ENCODE measurements at regions not wholly inside any gene's neighbourhood (a gene's known extent, or its start where the extent isn't known, plus 50 kb on each side); places are given as distances from the start of the nearest gene placed in this dataset.

DNA sequence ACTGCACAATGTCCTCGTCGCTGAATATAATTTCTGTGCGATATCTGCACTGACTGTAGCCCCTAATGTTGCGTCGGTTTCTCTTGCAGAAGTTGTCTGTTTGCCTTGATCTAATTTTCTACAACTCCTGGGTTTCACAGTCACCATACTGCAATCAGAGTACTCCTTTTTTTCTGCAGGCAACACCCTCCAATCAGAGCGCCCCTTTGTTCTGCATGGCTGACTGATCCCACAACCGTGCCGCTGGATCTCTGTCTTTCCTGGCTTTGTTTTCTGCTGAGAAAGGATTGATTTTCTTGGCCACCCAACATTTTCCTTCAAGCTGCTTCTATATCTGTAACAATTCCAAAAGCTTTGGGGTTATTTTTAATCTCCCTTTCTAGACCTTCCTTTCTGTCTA is 182.2 kb upstream of the SMARCA2 start:
- no peak for TF ChIP-seq CTCF (IDR thresholded peaks at IDR 0.05)
- TF ChIP-seq POLR2A (IDR thresholded peaks at IDR 0.05): no peak
